ENCODE measurements at regions not wholly inside any gene's neighbourhood (a gene's known extent, or its start where the extent isn't known, plus 50 kb on each side); places are given as distances from the start of the nearest gene placed in this dataset.

DNA sequence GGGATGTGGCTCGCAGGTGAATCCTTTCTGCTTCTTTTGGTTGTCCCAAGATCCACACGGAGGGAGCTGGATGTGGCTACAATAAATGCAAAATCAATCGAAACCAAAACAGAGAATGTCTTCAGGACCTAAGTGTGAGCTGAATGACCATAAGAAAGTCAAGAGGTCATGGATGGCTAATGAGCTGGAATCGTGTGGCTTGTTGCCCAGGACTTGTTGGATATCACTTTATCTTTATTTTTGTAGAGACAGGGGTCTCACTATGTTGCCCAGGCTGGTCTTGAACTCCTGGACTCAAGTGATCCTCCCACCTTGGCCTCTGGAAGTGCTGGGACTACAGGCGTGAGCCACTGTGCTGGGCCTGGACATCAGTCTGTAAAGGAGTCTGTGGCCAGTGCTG lies 326.8 kb upstream of the N4BP1 start:
- no peak for DNase-seq (ENCODE audit: low spot score)

DNA sequence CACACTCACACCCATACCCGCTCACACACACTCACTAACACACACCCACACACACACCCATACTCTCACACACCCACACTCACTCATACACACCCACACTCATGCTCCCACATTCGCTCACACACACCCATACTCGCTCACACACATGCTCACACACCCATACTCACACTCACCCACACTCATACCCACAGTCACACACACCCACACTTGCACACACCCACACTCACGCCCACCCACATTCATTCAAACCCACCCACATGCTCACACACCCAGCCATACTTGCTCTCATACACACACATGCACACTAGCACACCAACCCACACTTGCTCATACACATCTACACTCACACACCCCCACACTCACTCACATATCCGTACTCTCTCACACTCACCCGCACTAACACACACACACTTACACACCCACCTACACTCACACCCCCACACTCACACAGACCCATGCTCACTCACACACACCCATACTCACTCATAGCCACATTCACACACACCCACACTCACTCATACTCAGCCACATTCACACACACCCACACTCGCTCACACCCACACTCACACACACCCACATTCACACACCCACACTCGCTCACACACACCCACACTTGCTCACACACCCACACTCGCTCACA lies 322.4 kb upstream of the N4BP1 start:
- no peak for DNase-seq (ENCODE audit: low spot score)

DNA sequence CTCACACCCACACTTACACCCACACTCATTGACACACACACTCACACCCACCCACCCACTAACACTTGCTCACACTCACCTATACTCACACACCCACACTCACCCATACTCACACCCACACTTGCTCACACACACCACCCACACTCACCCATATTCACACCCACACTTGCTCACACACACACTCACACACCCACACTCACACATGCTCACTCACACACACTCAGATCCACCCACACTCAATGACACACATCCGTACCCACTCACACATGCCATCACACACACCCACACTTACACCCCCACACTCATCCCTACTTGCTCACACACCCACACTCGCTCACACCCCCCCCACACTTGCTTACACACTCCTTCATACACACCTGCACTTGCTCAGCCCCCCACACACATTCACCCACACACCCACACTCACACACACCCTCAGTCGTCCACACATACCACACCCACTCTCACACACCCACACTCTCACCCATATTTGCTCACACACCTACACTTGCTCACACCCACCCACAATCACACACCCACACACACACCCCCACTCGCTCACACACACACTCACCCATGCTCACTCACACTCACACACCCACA lies 321.1 kb upstream of the N4BP1 start:
- DNase-seq (ENCODE audit: low spot score): no peak

DNA sequence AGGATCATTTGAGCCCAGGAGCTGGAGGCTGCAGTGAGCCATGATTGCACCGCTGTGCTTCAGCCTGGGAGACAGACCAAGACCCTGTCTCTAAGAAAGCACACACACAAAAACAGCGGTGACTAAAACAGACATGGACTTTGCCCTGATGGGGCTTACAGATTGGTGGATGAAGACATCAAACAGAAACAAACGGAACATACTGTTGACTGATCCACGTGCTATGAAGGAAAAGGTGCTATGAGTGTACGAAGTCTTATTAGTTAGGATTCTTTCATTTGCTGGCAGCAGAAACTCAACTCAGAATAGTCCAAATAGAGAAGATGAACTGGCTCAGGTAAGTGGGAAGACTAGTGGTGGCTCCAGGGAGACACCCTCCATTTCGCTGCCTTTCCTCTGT lies 309.8 kb upstream of the N4BP1 start:
- no peak for DNase-seq (ENCODE audit: low spot score)

DNA sequence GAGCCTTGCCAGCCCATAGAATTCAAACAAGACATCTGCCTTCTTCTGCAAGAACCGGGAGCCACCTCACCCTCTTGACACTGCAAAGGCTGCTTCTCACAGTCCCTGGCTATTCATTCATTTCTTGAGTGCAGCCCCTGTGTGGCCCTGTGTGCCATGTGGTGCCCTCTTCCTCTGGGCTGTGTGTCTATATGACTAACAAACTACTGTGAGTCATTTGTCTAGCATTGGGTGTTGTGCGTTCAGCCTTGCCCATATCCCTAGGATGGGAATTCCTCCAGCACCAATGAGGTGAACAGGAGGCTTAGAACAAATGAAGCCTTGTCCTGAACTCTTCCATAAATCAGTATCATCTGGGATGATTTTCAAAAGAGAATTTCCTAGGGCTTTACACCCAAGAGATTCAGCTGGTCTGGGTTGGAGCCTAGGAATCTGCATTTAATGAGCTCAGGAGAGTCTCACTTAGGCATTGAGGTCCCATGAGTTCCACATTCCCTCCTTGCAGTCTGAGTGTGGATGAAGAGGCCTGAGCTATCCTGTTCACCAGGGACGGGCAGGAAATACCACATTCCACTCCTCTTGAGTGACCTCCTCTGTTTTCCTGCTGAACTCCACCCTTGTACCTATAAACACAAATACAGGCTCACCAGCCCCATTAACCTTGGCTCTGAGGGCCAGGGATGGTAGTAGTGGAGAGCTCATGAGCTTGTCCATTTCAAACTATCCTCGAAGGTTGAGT lies 308.7 kb upstream of the N4BP1 start:
- DNase-seq (ENCODE audit: low spot score): no peak

DNA sequence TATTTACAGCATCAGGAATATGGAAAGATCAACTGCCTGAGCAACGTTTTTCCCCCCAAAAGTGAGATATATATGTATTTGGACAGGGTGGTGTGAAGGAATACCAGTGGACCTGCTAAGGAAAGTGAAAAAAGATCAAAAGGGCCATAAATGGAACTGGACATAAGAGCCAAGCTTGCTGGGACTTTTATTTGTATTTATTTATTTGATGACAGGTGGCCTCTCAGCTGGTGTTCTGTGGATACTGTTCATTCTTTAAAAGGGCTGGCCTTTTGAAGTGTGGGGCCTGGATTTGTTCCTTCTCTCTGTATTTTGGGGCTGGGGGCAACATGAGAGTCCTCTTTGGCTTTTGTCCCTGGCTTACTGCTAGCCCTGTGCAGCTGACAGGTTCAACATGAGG lies 306.6 kb upstream of the N4BP1 start:
- no peak for DNase-seq (ENCODE audit: low spot score)

DNA sequence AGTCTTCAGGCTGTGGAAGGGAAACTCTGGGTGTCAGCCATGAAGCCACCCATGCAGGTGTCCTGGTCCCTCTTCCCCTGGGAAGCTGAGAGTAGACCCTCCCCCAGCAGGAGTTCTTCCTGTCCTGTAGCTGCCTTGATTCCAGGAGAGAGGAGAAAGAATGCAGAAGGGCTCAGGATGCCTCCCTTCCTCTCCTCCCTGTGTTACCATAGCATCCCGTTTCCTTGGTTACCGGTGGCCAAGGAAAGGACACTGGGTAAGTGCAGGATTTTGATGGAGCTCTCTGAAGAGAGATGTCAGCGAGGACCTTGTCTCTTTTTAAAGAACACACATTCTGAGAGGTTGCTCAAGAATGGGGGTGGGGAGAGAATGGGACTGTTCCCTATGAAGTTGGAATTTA lies 304.1 kb upstream of the N4BP1 start:
- DNase-seq (ENCODE audit: low spot score): no peak

DNA sequence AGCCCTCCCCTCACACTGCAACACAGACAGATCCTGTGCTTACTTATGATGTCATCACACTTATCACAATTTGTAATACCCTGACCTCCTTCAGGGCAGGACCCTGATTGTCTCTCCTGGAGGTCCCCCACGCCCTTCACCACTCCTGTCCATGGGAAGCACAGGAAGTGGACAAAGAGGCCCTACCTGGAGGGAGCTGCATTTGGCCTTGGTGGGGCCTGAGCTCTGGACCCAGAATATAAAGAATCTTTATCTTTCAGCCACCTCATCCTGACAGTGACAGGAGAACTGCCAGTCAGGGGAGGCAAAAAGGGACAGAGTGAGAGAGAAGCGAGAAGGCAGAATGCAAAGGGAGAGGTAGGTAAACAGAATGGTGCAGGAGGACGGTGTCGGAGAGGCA lies 303.4 kb upstream of the N4BP1 start:
- no peak for DNase-seq (ENCODE audit: low spot score)

DNA sequence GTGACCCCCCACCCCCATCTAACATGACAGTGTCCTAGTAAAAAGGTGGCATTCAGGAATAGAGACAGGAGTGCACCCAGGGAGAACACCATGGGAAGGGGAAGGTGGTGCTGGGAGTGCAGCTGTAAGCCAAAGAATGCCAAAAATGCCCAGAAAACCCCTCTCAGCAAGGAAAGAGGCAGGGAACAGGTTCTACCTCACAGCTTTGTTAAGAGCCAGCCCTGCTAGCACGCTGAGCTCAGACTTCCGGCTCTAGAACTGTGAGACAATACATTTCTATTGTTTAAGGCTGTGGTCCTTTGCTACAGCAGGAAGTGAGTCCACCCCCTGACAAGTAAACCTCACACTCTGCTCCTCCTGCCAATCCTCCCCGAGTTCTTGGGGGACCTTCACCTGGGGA lies 302.4 kb upstream of the N4BP1 start:
- no peak for DNase-seq (ENCODE audit: low spot score)

DNA sequence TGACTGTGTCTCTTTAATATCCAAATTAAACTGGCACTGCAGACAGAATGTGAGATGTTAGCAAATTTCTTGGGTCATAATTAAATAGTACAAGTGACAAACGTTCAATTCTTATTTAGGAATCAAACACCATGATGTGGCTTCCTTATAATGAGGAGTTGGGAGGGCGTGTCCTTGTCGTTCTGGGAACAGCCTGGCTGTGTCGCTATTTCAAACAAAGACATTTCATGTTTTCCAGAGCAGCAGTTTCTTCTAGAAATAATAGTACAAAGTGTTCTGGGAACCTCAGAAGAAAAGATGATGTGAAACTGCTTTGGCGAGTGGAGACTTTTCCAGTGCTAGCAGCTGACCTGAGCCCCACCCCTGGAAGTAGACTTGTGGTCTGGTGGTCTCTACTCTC lies 301.7 kb upstream of the N4BP1 start:
- DNase-seq (ENCODE audit: low spot score): no peak

DNA sequence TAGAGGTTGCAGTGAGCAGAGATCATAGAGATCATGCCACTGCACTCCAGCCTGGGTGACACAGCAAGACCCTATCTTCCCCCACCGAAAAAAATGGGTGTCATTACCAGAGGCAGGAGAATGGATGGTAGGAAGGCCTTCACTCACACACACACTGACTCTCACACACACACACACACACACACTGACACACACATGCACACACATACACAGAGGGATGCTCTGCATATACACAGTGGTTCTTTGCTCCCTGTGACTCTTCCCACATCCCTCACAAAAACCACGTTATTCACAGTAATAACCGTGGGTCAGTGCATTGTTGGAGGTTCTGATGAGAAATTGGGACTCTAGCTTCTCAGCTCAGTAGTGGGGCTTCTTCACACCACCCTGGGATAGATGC lies 300.2 kb upstream of the N4BP1 start:
- DNase-seq (ENCODE audit: low spot score): no peak

DNA sequence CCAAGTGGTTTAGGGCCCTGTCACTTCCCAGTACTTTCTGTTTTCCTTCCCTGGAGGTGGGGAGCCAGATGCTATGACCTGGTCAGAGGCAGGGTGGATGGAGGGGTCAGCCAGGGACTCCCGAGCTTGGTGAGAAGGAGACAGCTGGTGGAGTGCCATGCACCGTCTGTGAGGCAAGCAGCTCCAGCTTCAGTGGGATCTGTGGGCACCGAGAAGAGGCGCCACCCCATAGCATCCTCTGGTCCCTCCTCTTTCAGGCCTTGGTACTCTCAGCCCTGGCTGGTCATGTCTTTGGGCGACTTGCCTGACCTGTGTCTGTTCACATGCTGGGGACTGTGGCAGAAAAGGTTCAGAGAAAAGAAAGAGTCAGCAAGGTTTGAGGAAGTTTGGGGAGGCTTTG lies 299.3 kb upstream of the N4BP1 start:
- DNase-seq (ENCODE audit: low spot score): no peak

DNA sequence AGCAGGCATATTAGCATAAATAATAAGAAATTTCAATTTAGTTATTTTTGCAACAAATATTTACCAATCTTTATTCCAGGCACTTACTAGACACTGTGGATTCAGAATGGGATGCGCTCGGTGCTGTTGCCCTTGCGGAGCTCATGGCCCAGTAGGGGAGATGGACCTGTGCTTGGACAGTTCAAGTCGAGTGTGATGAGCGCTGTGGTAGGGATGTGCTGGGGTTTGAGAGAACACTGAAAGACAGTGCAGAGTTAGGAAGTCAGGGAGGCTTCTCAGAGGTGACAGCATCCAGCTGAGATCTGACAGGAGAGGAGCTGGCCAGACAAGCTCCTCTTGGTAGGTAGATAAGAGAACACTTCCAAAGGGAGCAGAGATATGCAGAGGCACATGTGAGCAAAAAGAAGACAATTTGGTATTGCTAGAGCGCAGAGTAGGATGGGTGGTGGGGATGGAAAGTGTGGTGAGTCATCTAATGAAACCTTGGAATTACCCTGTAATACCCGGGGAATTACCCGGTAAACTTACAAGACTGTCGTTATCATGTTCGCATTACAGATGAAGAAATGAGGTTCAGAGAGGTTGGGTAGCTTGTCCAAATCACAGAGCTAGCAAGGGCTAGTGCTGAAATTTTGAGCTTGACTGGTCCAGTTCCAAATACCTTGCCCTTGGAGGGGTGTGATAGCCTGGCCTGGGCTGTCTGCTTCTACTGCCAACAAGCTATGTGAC lies 298.1 kb upstream of the N4BP1 start:
- DNase-seq (ENCODE audit: low spot score): no peak

DNA sequence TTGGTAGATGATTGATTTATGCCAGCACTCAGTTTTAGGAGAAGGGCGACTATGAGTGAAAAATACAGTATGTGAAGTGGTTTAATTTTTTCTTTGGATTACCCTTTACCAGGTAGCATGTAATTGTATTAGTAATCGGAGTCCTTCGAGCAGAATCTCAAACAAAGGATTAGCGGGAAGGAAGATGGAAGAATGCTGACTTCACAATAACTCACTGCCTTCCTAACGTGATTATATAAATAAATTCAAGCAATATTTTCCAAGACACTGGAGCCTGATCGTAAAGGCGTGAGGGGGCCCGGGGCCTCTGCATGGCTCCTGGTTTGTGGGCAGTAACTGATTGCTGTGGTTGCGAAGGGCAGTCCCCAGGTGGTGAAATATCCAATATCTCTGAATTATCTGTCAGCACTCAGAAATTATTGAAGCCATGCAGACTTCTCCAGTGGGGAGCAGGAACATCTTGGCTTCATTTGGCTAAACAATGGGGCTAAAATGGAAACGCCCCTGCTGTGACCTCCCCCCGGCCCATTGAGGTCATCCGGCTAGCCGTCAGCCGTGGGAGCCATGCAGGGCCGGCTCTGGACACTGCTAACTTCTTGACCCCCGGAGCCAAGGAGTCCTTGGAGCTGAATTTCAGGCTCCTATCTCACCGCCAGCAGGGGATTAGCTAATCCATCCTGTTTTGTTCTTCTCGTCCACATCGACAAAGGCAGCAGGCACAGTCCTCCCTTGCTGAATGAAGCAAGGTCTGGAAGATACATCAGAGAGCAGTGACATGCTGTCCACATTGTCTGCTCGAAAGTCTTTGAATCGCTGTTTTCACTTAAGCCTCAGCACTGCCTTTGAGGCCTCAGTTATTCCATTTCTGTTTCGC lies 295.9 kb upstream of the N4BP1 start:
- no peak for DNase-seq (ENCODE audit: low spot score)

DNA sequence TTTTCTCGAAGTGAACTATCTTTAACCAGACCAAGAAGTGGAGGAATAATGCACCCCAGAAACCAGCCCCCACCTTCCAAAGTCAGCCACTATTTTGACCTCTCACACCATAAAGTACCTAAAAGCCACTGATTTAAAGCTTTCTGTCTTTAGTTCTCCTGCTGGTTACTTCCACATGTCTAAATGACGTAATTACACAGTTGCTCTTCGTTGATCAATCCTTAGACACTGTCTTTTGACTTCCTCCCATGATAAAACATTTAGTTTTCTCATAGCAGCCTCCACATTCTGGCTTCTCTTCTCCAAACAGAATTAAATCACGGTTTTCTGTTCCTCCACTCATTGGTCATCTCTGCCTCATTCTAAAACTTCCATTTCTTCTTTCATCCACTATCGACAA lies 294.4 kb upstream of the N4BP1 start:
- no peak for DNase-seq (ENCODE audit: low spot score)

DNA sequence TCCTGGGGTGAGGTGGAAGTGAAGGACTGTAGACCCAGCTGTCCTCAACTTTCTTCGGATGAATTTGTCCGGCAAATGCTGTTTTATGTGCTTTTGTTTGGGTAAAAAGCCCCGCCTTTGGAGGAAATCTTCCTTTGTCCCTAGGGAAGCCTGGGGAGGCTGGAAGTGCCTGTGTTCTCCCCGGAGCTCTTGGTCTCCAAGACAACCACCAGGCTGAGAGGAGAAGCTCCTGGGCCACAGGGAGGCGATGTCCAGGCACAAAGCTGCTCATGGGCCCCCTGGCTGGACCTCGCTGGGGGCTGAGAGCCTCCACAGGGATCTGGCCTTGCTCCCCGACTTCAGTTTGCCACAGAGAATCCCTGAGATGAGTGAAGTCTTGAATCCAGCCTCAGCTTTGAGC lies 293.1 kb upstream of the N4BP1 start:
- no peak for DNase-seq (ENCODE audit: low spot score)

DNA sequence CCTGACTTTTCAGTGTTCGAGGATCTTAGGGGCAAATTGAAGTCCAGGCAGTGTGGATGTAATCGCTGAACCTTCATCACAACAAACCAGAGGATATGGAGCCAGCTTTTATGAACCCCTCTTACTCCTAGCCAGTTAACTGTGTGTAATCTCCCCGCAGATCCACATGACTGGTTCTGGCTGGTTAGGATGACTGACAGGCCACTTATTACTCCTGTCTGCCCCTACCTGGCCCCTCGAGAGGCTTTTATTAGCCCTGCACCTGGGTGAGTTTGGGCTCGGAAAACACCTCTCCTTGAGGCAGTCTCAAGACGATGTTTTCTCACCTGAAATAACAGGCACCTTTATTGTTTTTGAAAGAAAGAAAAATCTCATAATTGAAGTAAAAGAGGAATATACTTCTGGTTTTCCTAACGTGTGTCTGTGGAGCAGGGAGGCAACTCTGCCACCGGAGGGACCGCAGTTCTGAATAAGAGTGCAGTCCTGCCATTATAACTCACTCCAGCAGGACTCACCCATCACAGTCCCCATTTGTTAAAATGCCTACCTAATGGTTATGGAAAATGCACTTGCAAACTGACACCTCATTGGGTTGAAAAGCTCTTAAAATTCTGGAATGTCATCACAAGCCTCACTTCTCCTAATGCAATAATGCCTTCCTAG lies 291.9 kb upstream of the N4BP1 start:
- DNase-seq (ENCODE audit: low spot score): no peak

DNA sequence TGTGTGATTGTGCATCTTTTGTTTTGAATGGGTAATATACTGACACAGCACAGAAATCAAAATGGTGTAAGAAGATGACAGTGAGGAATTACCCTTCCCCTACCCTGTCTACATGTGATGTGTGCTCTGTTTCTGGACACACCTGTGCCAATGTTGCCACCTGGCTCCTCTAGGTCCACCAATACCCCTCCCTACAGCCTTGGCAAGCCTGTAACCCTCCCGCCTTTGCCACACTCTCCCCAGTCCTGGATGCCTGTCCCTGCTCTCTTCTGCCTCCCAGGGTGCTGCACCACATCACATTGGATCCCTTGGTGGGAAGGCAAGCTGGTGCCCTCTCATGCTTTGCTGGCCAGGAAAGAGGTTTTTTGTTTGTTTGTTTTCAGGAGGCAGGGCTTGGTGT lies 289.5 kb upstream of the N4BP1 start:
- no peak for DNase-seq (ENCODE audit: low spot score)

DNA sequence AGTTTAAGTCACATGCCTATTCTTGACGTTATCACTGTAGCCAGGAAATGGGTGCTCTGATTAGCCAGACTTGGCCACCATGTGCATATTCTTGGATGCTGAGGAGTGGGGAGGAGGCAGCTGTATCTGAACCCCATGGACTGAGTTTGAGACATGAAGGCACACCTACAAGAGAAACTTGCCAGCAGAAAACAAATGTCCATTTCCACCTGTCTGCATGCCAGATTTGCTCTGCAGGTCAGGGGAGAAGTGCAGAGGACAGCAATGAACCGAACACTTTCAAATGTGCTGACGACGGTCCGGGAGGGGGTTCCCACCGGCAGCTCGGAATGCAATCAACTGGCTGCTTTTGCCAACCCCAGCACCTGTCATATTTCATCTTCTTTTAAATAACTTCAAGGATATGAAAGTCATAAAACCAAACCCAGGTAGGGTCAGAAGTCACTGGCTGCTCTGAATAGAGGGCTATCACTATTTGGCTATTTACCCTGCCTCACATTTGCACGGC lies 287.8 kb upstream of the N4BP1 start:
- DNase-seq (ENCODE audit: low spot score): no peak

DNA sequence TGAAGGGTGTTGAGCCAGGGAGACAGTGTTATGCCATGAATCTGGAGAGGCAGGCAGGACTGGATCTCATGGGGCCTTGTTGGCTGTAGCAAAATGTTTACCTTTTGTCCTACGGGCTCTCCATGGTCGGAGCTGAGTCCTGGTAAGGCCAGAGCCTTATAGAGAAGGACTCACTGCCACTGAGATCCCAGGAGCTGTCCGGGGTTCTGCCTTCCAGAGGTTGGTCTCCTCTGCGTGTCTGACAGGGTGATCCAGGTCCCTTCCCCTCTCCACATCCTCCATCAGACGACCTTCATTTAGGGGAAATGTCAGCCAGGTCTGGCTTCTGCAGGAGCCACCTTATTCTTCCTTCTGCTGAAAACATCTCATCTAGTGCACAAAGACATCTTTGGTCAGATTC lies 285.2 kb upstream of the N4BP1 start:
- DNase-seq (ENCODE audit: low spot score): no peak

DNA sequence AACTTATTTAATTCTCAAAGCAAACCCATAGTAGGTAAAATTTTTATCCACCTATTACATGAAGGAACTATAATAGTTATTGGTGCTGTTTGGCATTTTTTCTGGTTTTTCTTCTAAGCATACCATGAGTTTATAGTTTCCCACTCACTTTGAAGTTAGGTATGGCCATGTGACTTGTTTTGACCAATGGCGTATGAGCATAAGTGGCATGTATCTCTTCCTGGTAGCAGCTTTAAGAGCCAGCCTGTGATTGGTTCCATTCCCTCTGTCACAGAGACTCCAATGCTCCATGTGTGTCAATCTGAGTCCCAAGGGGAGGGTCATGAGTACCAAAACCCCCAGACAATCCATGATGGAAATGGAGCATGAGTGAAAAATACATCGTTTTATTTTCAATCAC lies 282.9 kb upstream of the N4BP1 start:
- no peak for DNase-seq (ENCODE audit: low spot score)
